ENCODE measurements at regions not wholly inside any gene's neighbourhood (a gene's known extent, or its start where the extent isn't known, plus 50 kb on each side); places are given as distances from the start of the nearest gene placed in this dataset.

DNA sequence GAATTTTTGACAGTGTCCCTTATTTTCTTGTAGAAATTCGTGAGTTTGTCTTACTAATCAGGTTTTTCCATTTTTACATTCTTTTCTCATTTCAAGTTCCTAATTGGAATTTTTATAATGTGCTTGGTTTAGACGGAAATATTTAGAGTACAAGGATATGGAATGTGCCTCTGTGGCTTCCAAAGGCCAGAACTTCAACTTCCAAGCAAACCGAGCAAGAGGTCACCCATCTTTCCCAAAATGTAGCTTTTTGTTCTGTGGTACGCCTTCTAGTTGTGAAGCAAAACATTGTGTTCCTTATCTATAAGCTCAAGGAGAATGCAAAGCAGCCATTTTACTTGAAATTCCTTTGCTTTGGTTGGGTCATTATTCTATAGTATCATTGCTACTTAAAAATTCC is 212.8 kb upstream of the PACRGL start:
- H3K4me2 ChIP-seq (ENCODE audit: low read depth, low read length, poor library complexity, severe bottlenecking), result no peak overlapping the region
- no peaks in the 10 kb centered on the region for H3K36me3 ChIP-seq (ENCODE audit: low read length)
- no peak for TF ChIP-seq EZH2phosphoT487 (conservative IDR thresholded peaks at IDR 0.05; ENCODE audit: low read length)
- TF ChIP-seq, protein P1, sequence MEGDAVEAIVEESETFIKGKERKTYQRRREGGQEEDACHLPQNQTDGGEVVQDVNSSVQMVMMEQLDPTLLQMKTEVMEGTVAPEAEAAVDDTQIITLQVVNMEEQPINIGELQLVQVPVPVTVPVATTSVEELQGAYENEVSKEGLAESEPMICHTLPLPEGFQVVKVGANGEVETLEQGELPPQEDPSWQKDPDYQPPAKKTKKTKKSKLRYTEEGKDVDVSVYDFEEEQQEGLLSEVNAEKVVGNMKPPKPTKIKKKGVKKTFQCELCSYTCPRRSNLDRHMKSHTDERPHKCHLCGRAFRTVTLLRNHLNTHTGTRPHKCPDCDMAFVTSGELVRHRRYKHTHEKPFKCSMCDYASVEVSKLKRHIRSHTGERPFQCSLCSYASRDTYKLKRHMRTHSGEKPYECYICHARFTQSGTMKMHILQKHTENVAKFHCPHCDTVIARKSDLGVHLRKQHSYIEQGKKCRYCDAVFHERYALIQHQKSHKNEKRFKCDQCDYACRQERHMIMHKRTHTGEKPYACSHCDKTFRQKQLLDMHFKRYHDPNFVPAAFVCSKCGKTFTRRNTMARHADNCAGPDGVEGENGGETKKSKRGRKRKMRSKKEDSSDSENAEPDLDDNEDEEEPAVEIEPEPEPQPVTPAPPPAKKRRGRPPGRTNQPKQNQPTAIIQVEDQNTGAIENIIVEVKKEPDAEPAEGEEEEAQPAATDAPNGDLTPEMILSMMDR (IDR thresholded peaks at IDR 0.05; ENCODE audit: insufficient read depth, low read length, poor library complexity, severe bottlenecking), result no peak
- no peak overlapping the region for H3K9ac ChIP-seq (ENCODE audit: low read length)
- H3K9me2 ChIP-seq (replicated peaks; ENCODE audit: insufficient read depth, low read length), result no peaks in the 10 kb centered on the region
- H3K27me3 ChIP-seq (ENCODE audit: low read length), result no peaks in the 10 kb centered on the region
- no peak overlapping the region for H3K27ac ChIP-seq (ENCODE audit: low read depth, low read length)
- H2AFZ ChIP-seq (ENCODE audit: low read depth, low read length, severe bottlenecking), result no peak overlapping the region
- no peak overlapping the region for H3K4me3 ChIP-seq (ENCODE audit: insufficient read depth, low read length, poor library complexity, severe bottlenecking)
- no peaks in the 10 kb centered on the region for H3K79me2 ChIP-seq (ENCODE audit: insufficient read depth, low read length)
- no peaks in the 10 kb centered on the region for H4K20me1 ChIP-seq (ENCODE audit: low read depth, low read length)
- no peaks in the 10 kb centered on the region for H3F3A ChIP-seq (ENCODE audit: insufficient read depth)
- H3K9me3 ChIP-seq (ENCODE audit: insufficient read depth, low read length), result no peaks in the 10 kb centered on the region

DNA sequence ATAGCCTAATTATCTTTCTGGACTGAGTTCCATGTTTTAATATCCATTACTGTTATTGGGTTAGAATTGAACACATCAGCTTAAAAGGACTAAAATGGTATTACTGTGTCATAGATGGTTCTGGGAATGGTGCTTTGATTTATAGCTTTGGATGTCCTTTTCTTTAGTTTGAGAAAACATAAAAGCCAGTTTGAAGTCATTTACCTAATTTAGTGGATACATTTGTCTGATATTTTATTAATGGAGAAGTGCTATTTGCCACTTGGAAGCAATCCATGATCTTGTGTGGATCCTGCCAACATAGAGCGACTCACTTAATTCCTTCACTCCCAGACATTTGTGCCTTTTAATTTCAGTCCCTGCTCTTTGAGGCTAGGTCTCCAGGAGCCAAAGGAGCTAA is 212.4 kb upstream of the PACRGL start:
- H3K4me3 ChIP-seq (ENCODE audit: insufficient read depth, low read length, poor library complexity, severe bottlenecking), result no peak overlapping the region

DNA sequence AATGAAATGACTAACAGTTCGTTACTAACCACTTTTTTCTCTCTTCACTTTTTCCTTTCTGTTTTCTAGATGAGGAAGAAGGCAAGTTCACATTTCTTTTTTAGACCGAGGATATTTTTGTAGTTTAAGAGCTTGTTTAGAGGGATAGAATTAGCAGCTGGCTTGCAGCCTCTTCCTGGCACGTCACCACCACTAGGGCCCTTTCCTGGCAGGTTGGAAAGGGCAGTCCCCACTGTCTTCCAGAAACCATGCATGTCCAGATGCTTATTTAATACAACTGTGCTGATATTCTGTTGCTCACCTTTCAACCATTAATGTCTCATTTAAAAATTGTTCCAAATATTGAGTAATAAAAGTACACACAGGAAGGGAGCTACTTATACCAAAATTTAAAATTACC is 209.5 kb upstream of the PACRGL start:
- no peaks in the 10 kb centered on the region for H3F3A ChIP-seq (ENCODE audit: insufficient read depth)
- TF ChIP-seq EZH2phosphoT487 (conservative IDR thresholded peaks at IDR 0.05; ENCODE audit: low read length), result no peak
- TF ChIP-seq, protein P1 (IDR thresholded peaks at IDR 0.05; ENCODE audit: insufficient read depth, low read length, poor library complexity, severe bottlenecking), result no peak
- H3K9me2 ChIP-seq (replicated peaks; ENCODE audit: insufficient read depth, low read length), result no peaks in the 10 kb centered on the region
- no peaks in the 10 kb centered on the region for H4K20me1 ChIP-seq (ENCODE audit: low read depth, low read length)
- no peak overlapping the region for H2AFZ ChIP-seq (ENCODE audit: low read depth, low read length, severe bottlenecking)
- H3K27me3 ChIP-seq (ENCODE audit: low read length), result no peaks in the 10 kb centered on the region
- no peak overlapping the region for H3K4me3 ChIP-seq (ENCODE audit: insufficient read depth, low read length, poor library complexity, severe bottlenecking)
- H3K4me2 ChIP-seq (ENCODE audit: low read depth, low read length, poor library complexity, severe bottlenecking), result no peak overlapping the region
- H3K9me3 ChIP-seq (ENCODE audit: insufficient read depth, low read length), result no peaks in the 10 kb centered on the region
- H3K27ac ChIP-seq (ENCODE audit: low read depth, low read length), result no peak overlapping the region
- H3K79me2 ChIP-seq (ENCODE audit: insufficient read depth, low read length), result no peaks in the 10 kb centered on the region
- H3K9ac ChIP-seq (ENCODE audit: low read length), result no peak overlapping the region
- no peaks in the 10 kb centered on the region for H3K36me3 ChIP-seq (ENCODE audit: low read length)

More for the DNA sequence above, 212.4 kb upstream of the PACRGL start:
- Histone ChIP-seq H3K27me3 (ENCODE audit: low read length) (no peaks in the 10 kb centered on the region), H3K9me3 (ENCODE audit: insufficient read depth, low read length) (no peaks in the 10 kb centered on the region), H3K27ac (ENCODE audit: low read depth, low read length) (no peak overlapping the region), H2AFZ (ENCODE audit: low read depth, low read length, severe bottlenecking) (no peak overlapping the region), H3F3A (ENCODE audit: insufficient read depth) (no peaks in the 10 kb centered on the region), H3K4me2 (ENCODE audit: low read depth, low read length, poor library complexity, severe bottlenecking) (no peak overlapping the region), H3K79me2 (ENCODE audit: insufficient read depth, low read length) (no peaks in the 10 kb centered on the region), H4K20me1 (ENCODE audit: low read depth, low read length) (no peaks in the 10 kb centered on the region), H3K9ac (ENCODE audit: low read length) (no peak overlapping the region), H3K36me3 (ENCODE audit: low read length) (no peaks in the 10 kb centered on the region), H3K9me2 (replicated peaks; ENCODE audit: insufficient read depth, low read length) (no peaks in the 10 kb centered on the region)
- TF ChIP-seq, protein P1 (IDR thresholded peaks at IDR 0.05; ENCODE audit: insufficient read depth, low read length, poor library complexity, severe bottlenecking), result no peak
- TF ChIP-seq EZH2phosphoT487 (conservative IDR thresholded peaks at IDR 0.05; ENCODE audit: low read length), result no peak
